Testis (tissue), 2 donors: ENCODE measurements at regions not wholly inside any gene's neighbourhood (a gene's known extent, or its start where the extent isn't known, plus 50 kb on each side); places are given as distances from the start of the nearest gene placed in this dataset.

Source experiments
- DNase-seq: peaks from one replicate; pipeline ENCODE4 v3.0.0-alpha.2; 2019
- H3K27ac ChIP-seq, 2 donors: fragments of 200-600 bp; sonication (generic); one replicate each; pipeline ENCODE4 v1.5.1; 2019
- H3K27me3 ChIP-seq: fragments of 200-600 bp; sonication (generic); one replicate; pipeline ENCODE4 v1.5.1; 2019
- H3K36me3 ChIP-seq: fragments of 200-600 bp; sonication (generic); one replicate; pipeline ENCODE4 v1.5.1; 2017; ENCODE audit warnings: low read depth; ENCODE audit errors: missing control alignments
- H3K4me1 ChIP-seq: fragments of 200-600 bp; sonication (generic); one replicate; pipeline ENCODE4 v1.5.1; 2019
- H3K4me3 ChIP-seq, 2 donors: fragments of 200-600 bp; sonication (generic); one replicate each; pipeline ENCODE4 v1.5.1; 2017 to 2019
- H3K9me3 ChIP-seq: fragments of 200-600 bp; sonication (generic); one replicate; pipeline ENCODE4 v1.5.1; 2017
- POLR2A ChIP-seq: fragments of 450-650 bp; IDR thresholded peaks from one replicate; pipeline ENCODE4 v1.6.1; 2017; ENCODE audit warnings: antibody characterized with exemption, mild to moderate bottlenecking, moderate library complexity
- WGBS, 2 donors: methylation state at CpG; one replicate each; pipeline ENCODE4 v1.1.5; 2018; 5-methylcytosine and 5-hydroxymethylcytosine counted together
- intact Hi-C: fragments of 100-400 bp; cut with DNase I; formaldehyde crosslinking; loops from one replicate; pipeline ENCODE4 v1.15.1; 2023; ENCODE audit warnings: low total_unique reads
- TF ChIP-seq, protein P1 (sequence below), 3 experiments: fragments of 450-650 bp in 2 of 3; fragments of 200-600 bp in 1 of 3; sonication (generic) in 1 of 3; IDR thresholded peaks; one replicate each; pipeline ENCODE4 v1.5.1; 2016 to 2019; ENCODE audit warnings: antibody characterized with exemption in 3 of 3, mild to moderate bottlenecking in 2 of 3, moderate library complexity in 1 of 3

DNA sequence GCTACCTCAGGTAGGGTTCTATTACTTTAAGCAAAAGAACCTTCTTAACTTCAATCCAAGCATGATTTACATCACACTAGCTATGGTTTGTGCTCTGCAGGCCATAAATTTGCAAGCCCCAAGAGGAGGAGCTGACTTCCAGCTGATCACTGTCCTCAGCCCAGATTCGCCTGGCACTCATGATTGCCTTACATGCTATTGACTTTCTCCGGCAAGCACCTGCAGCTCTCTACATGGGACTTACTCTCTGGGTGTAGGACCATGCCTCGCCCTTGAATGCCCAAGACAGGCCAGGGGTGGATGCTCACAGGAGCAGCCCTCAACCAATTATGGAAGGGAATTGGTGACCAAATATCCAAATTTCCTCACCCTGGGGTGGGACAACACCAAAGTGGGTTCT is 99.8 kb downstream of the ESM1 start:
- no peak for TF ChIP-seq POLR2A
- TF ChIP-seq, protein P1, sequence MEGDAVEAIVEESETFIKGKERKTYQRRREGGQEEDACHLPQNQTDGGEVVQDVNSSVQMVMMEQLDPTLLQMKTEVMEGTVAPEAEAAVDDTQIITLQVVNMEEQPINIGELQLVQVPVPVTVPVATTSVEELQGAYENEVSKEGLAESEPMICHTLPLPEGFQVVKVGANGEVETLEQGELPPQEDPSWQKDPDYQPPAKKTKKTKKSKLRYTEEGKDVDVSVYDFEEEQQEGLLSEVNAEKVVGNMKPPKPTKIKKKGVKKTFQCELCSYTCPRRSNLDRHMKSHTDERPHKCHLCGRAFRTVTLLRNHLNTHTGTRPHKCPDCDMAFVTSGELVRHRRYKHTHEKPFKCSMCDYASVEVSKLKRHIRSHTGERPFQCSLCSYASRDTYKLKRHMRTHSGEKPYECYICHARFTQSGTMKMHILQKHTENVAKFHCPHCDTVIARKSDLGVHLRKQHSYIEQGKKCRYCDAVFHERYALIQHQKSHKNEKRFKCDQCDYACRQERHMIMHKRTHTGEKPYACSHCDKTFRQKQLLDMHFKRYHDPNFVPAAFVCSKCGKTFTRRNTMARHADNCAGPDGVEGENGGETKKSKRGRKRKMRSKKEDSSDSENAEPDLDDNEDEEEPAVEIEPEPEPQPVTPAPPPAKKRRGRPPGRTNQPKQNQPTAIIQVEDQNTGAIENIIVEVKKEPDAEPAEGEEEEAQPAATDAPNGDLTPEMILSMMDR (IDR thresholded peaks at IDR 0.05): no peak
- intact Hi-C loops: no loop called here
- WGBS, 2 donors: 94 to 96% methylated on average over 3 of the region's 3 CpGs

DNA sequence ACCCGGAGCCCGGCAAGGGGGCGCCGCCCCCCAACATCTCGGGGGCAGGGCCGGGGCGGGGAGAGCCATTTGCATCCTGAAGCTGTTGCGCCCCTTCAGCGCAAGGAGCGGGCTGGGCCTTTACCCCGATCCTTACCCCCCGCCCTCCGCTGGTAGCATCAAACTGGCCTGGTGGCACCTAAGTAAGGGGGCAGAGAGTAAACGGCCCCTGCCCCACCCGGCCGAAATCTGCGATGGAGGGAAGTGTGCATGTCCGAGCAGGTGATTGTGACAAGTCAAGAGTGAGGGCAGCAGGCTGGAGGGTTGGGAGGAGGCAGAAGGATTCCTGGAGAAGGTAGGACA is 101.2 kb downstream of the ESM1 start:
- no peak for TF ChIP-seq POLR2A
- TF ChIP-seq, protein P1 (IDR thresholded peaks at IDR 0.05): no peak
- intact Hi-C loops: no loop called here
- Histone ChIP-seq H3K27ac (no peak overlapping the region), H3K36me3 (no peaks in the 10 kb centered on the region), H3K4me3 (peak overlapping the region; percentile 42 to 63), H3K27me3 (no peaks in the 10 kb centered on the region), H3K4me1 (peaks cover 4% of the 10 kb centered on the region), H3K9me3 (no peaks in the 10 kb centered on the region)
- 28 to 33% methylated on average over 12 to 18 of the region's 18 CpGs for WGBS, 2 donors
- DNase-seq: no peak

More for the DNA sequence above, 99.8 kb downstream of the ESM1 start:
- Histone ChIP-seq H3K27ac (no peak overlapping the region), H3K9me3 (no peaks in the 10 kb centered on the region), H3K4me3 (no peak overlapping the region), H3K4me1 (peaks cover 4% of the 10 kb centered on the region), H3K36me3 (no peaks in the 10 kb centered on the region), H3K27me3 (no peaks in the 10 kb centered on the region)
- DNase-seq: no peak

DNA sequence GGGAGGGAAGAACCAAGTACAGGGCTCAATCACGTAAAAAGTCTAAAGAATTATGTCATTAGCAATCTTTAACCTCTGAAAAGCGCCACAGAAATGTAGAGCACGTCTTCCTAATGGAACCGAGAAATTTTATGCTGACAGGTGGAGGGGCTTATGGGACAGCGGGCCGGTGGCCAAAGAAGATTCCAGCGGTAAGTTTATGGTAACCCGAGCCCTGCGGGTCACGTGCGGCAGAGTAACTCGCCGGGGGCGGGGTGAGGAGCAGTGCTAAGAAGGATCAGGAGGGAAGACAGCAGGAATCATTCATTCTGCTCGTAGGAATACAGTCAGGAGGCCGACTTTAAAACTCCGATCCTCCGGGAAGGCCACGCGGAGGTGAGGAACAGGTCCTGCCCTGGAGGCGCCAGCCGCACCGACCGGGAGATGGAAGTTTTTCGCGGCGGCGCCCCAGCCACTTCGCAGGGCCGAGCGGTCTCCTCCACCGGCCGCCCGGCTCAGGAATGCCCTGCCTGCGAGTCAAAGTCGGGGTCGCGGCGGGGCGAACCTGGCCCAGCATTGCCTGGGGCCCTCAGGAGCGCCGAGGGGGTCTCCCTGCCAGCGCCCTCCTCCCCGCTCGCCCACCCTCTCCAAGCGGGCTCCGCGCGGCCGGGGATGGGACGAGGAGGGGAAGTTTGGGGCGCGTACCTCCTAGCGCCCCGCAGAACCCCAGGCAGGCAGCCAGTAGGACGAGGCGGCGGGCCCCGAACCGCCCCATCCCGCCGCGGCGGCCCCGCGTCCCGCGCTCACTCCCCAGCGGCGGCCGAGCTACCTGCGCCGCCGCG is 101.8 kb downstream of the ESM1 start:
- peak overlapping the region; percentile 42 to 63 for H3K4me3 ChIP-seq
- no peaks in the 10 kb centered on the region for H3K27me3 ChIP-seq
- H3K4me1 ChIP-seq: peaks cover 4% of the 10 kb centered on the region
- no peak for TF ChIP-seq POLR2A
- TF ChIP-seq, protein P1 (IDR thresholded peaks at IDR 0.05): no peak
- H3K36me3 ChIP-seq: no peaks in the 10 kb centered on the region
- intact Hi-C loops: no loop called here
- DNase-seq: peak; percentile 80
- WGBS, 2 donors: 2 to 3% methylated on average over 53 to 68 of the region's 75 CpGs
- no peaks in the 10 kb centered on the region for H3K9me3 ChIP-seq
- no peak overlapping the region for H3K27ac ChIP-seq

DNA sequence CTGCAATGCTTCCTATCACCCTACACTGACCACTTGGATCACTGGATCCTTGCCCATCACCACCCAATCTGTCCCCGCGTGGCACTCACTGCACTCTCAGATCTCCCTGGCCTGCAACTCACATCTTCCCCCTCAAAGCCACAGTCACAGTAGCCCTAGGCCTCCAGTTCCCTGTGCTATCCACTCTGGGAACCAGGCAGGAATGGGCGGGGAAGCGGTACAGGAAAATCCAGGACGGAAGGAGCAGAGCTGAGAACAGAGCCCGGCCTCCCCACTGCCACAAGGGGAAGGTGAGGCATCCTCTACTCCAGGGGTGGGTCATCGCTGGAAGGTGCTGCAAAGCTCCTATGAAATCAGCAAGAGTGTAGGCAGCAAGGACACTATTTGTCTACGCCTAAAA is 102.6 kb downstream of the ESM1 start:
- Histone ChIP-seq H3K4me3 (no peak overlapping the region), H3K9me3 (no peaks in the 10 kb centered on the region), H3K36me3 (no peaks in the 10 kb centered on the region), H3K4me1 (peaks cover 4% of the 10 kb centered on the region), H3K27me3 (no peaks in the 10 kb centered on the region), H3K27ac (no peak overlapping the region)
- 46 to 62% methylated on average over 7 to 8 of the region's 8 CpGs for WGBS, 2 donors
- intact Hi-C loops: no loop called here
- DNase-seq: no peak
- TF ChIP-seq POLR2A: no peak
- TF ChIP-seq, protein P1 (IDR thresholded peaks at IDR 0.05): no peak

DNA sequence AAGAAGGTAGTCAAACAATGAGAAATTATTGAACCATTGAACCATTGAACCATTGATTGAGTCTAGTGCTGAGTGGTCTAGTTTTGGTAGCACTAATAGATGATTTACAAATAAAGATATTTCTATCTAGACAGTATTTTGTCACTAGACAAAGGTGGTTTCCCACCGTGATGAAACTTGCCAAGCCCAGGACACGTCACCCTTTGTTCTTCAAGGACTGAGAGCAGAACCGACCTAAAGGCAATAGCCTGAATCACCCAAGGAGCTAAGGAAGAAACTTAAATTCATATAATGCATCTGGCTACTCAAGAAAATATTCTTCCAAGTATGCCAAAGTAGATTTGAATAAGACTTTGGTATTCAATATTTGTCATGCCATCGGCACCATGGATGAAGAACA is 103.3 kb downstream of the ESM1 start:
- 72 to 74% methylated on average over 4 of the region's 4 CpGs for WGBS, 2 donors
- no peak overlapping the region for H3K4me3 ChIP-seq
- H3K9me3 ChIP-seq: no peaks in the 10 kb centered on the region
- DNase-seq: no peak
- no peak overlapping the region for H3K27ac ChIP-seq
- H3K36me3 ChIP-seq: no peaks in the 10 kb centered on the region
- TF ChIP-seq, protein P1 (IDR thresholded peaks at IDR 0.05): no peak
- TF ChIP-seq POLR2A: no peak
- H3K27me3 ChIP-seq: no peaks in the 10 kb centered on the region
- H3K4me1 ChIP-seq: peaks cover 4% of the 10 kb centered on the region
- intact Hi-C loops: no loop called here
